Activated T-cell treated with anti-CD3 and anti-CD28 coated beads, Interleukin-2, amount 50 U/mL, for 72 hours (primary cell): ENCODE measurements at regions not wholly inside any gene's neighbourhood (a gene's known extent, or its start where the extent isn't known, plus 50 kb on each side); places are given as distances from the start of the nearest gene placed in this dataset.
"Not testable (repeated sequence)": the region's sequence is repeated elsewhere in the genome, so short reads cannot be mapped to it uniquely, and the experiment has no call there.

Experiments
- ATAC-seq, 2 donors: fragments of 150-1000 bp; cut with Tn5 transposase; replicated peaks in 1 of 2; 2 replicates each; pipeline ENCODE4 v1.10.0; 2021; ENCODE audit warnings: moderate library complexity in 2 of 2, mild to moderate bottlenecking in 1 of 2
- DNase-seq, 2 donors: peaks; one replicate each; pipeline ENCODE4 v3.0.0; 2021 to 2022; ENCODE audit warnings: mixed read lengths in 1 of 2
- H3K27ac Mint-ChIP-seq: one replicate; pipeline ENCODE4 v1.8.0; 2022; ENCODE audit warnings: mild to moderate bottlenecking, moderate library complexity, mixed read lengths
- H3K27me3 Mint-ChIP-seq: one replicate; pipeline ENCODE4 v1.8.0; 2022; ENCODE audit warnings: low read depth, mixed read lengths
- H3K36me3 Mint-ChIP-seq, 2 donors: one replicate each; pipeline ENCODE4 v1.8.0; 2022; ENCODE audit warnings: mixed read lengths in 2 of 2, mild to moderate bottlenecking in 1 of 2; ENCODE audit not compliant: insufficient read depth in 2 of 2
- H3K4me1 Mint-ChIP-seq: one replicate; pipeline ENCODE4 v1.8.0; 2022; ENCODE audit warnings: low read depth, mixed read lengths
- H3K4me3 Mint-ChIP-seq, 2 donors: one replicate each; pipeline ENCODE4 v1.8.0; 2022; ENCODE audit warnings: mild to moderate bottlenecking in 2 of 2, mixed read lengths in 2 of 2, moderate library complexity in 2 of 2
- H3K9me3 Mint-ChIP-seq, 2 donors: one replicate each; pipeline ENCODE4 v1.8.0; 2022; ENCODE audit warnings: mixed read lengths in 2 of 2

GRCh38 chr13:63472711-63473110, 2057.1 kb upstream of the PCDH20 start:
- no peak overlapping the region for H3K4me3 Mint-ChIP-seq
- H3K9me3 Mint-ChIP-seq: peaks cover 5 to 10% of the 10 kb centered on the region in 2 donors
- ATAC-seq (no peak), DNase-seq (no peak)
- no peaks in the 10 kb centered on the region for H3K27me3 Mint-ChIP-seq
- no peak overlapping the region for H3K27ac Mint-ChIP-seq
- no peaks in the 10 kb centered on the region for H3K4me1 Mint-ChIP-seq
- no peaks in the 10 kb centered on the region for H3K36me3 Mint-ChIP-seq

- Mint-ChIP-seq H3K27ac (no peak overlapping the region), H3K27me3 (no peaks in the 10 kb centered on the region), H3K9me3 (peaks cover 3 to 8% of the 10 kb centered on the region in 2 donors), H3K36me3 (no peaks in the 10 kb centered on the region), H3K4me3 (no peak overlapping the region), H3K4me1 (no peaks in the 10 kb centered on the region)
- DNase-seq (no peak), ATAC-seq (no peak)
Observed at GRCh38 chr13:63463782-63464610, 2048.3 kb upstream of the PCDH20 start.

GRCh38 chr13:63460462-63461090, 2044.9 kb upstream of the PCDH20 start:
- Mint-ChIP-seq H3K9me3 (peaks cover 2 to 3% of the 10 kb centered on the region in 2 donors), H3K27me3 (no peaks in the 10 kb centered on the region), H3K36me3 (no peaks in the 10 kb centered on the region), H3K4me3 (no peak overlapping the region), H3K27ac (no peak overlapping the region), H3K4me1 (no peaks in the 10 kb centered on the region)
- no peak for ATAC-seq
- no peak for DNase-seq

GRCh38 chr13:63457186-63457585, 2041.5 kb upstream of the PCDH20 start:
- Mint-ChIP-seq H3K4me3 (no peak overlapping the region), H3K4me1 (no peaks in the 10 kb centered on the region), H3K9me3 (peaks cover 2 to 3% of the 10 kb centered on the region in 2 donors), H3K36me3 (no peaks in the 10 kb centered on the region), H3K27me3 (no peaks in the 10 kb centered on the region), H3K27ac (no peak overlapping the region)
- ATAC-seq (no peak), DNase-seq (no peak)

- no peak overlapping the region for H3K4me3 Mint-ChIP-seq
- DNase-seq: no peak
- H3K36me3 Mint-ChIP-seq: no peaks in the 10 kb centered on the region
- no peak overlapping the region for H3K27ac Mint-ChIP-seq
- H3K9me3 Mint-ChIP-seq: peaks cover under 1 to 1% of the 10 kb centered on the region in 2 donors
- ATAC-seq: no peak
- H3K27me3 Mint-ChIP-seq: no peaks in the 10 kb centered on the region
- H3K4me1 Mint-ChIP-seq: no peaks in the 10 kb centered on the region
Observed at GRCh38 chr13:63455938-63456337, 2040.3 kb upstream of the PCDH20 start.

GRCh38 chr13:63449550-63449949, 2033.9 kb upstream of the PCDH20 start:
- H3K4me1 Mint-ChIP-seq: no peaks in the 10 kb centered on the region
- H3K36me3 Mint-ChIP-seq: no peaks in the 10 kb centered on the region
- no peak for ATAC-seq
- peaks cover 0 to 1% of the 10 kb centered on the region in 2 donors for H3K9me3 Mint-ChIP-seq
- H3K4me3 Mint-ChIP-seq: no peak overlapping the region
- no peak for DNase-seq
- H3K27ac Mint-ChIP-seq: no peak overlapping the region
- no peaks in the 10 kb centered on the region for H3K27me3 Mint-ChIP-seq

GRCh38 chr13:63448692-63449091, 2033.0 kb upstream of the PCDH20 start:
- Mint-ChIP-seq H3K4me1 (no peaks in the 10 kb centered on the region), H3K4me3 (no peak overlapping the region), H3K9me3 (peaks cover 0 to 1% of the 10 kb centered on the region in 2 donors), H3K36me3 (no peaks in the 10 kb centered on the region), H3K27ac (no peak overlapping the region), H3K27me3 (no peaks in the 10 kb centered on the region)
- ATAC-seq (no peak), DNase-seq (no peak)

GRCh38 chr13:63446329-63446728, 2030.7 kb upstream of the PCDH20 start:
- Mint-ChIP-seq H3K36me3 (no peaks in the 10 kb centered on the region), H3K27me3 (no peaks in the 10 kb centered on the region), H3K9me3 (peaks cover 0 to 3% of the 10 kb centered on the region in 2 donors), H3K4me3 (no peak overlapping the region), H3K27ac (no peak overlapping the region), H3K4me1 (no peaks in the 10 kb centered on the region)
- DNase-seq (no peak), ATAC-seq (no peak)

GRCh38 chr13:63444225-63444624, 2028.6 kb upstream of the PCDH20 start:
- DNase-seq, ATAC-seq, H3K36me3 Mint-ChIP-seq, H3K4me3 Mint-ChIP-seq, H3K27me3 Mint-ChIP-seq, H3K9me3 Mint-ChIP-seq, H3K4me1 Mint-ChIP-seq, H3K27ac Mint-ChIP-seq: not testable (repeated sequence)

GRCh38 chr13:63438951-63439350, 2023.3 kb upstream of the PCDH20 start:
- H3K27me3 Mint-ChIP-seq: no peaks in the 10 kb centered on the region
- DNase-seq (no peak), ATAC-seq (no peak)
- no peak overlapping the region for H3K4me3 Mint-ChIP-seq
- H3K4me1 Mint-ChIP-seq: no peaks in the 10 kb centered on the region
- peaks cover 6 to 7% of the 10 kb centered on the region in 2 donors for H3K9me3 Mint-ChIP-seq
- H3K36me3 Mint-ChIP-seq: no peaks in the 10 kb centered on the region
- H3K27ac Mint-ChIP-seq: no peak overlapping the region

- no peak overlapping the region for H3K27ac Mint-ChIP-seq
- H3K36me3 Mint-ChIP-seq: no peaks in the 10 kb centered on the region
- no peaks in the 10 kb centered on the region for H3K27me3 Mint-ChIP-seq
- H3K9me3 Mint-ChIP-seq: peaks cover 4 to 7% of the 10 kb centered on the region in 2 donors
- ATAC-seq: no peak
- no peak overlapping the region for H3K4me3 Mint-ChIP-seq
- DNase-seq: no peak
- no peaks in the 10 kb centered on the region for H3K4me1 Mint-ChIP-seq
Observed at GRCh38 chr13:63436325-63436668, 2020.6 kb upstream of the PCDH20 start.

- H3K9me3 Mint-ChIP-seq: peaks cover 4 to 7% of the 10 kb centered on the region in 2 donors
- H3K4me1 Mint-ChIP-seq: no peaks in the 10 kb centered on the region
- no peak overlapping the region for H3K27ac Mint-ChIP-seq
- no peaks in the 10 kb centered on the region for H3K36me3 Mint-ChIP-seq
- DNase-seq (no peak), ATAC-seq (no peak)
- no peaks in the 10 kb centered on the region for H3K27me3 Mint-ChIP-seq
- H3K4me3 Mint-ChIP-seq: no peak overlapping the region
Observed at GRCh38 chr13:63435667-63436324, 2020.1 kb upstream of the PCDH20 start.

GRCh38 chr13:63433546-63434150, 2018.0 kb upstream of the PCDH20 start:
- Mint-ChIP-seq H3K27ac (no peak overlapping the region), H3K36me3 (no peaks in the 10 kb centered on the region), H3K9me3 (peaks cover 2 to 3% of the 10 kb centered on the region in 2 donors), H3K4me3 (no peak overlapping the region), H3K27me3 (no peaks in the 10 kb centered on the region), H3K4me1 (no peaks in the 10 kb centered on the region)
- no peak for ATAC-seq
- no peak for DNase-seq
